HK-2 (cell line): ENCODE measurements at regions not wholly inside any gene's neighbourhood (a gene's known extent, or its start where the extent isn't known, plus 50 kb on each side); places are given as distances from the start of the nearest gene placed in this dataset.

ENCODE experiments used
- DNase-seq: peaks from one replicate; pipeline ENCODE4 v3.0.0-alpha.2; 2018; ENCODE audit not compliant: unreplicated experiment

DNA sequence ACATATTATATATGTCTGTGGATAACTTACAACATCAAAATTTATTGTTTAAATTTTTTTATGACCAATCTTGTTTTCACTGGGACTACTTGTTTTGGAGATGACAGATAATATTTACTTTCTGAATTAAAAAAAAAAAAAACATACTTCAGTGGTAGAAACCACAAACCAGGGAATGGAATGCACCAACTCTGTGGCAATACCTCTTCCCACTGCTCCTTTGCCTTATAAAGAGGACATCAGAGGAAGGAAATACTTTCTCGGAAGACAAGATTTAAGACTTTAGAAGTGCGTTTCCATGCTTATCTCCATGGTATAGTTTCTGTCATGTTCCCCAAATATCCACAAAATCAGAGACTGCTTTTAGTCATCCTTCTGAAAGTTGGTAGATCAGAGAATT, 1241.1 kb upstream of the EYS start:
- DNase-seq: no peak

DNA sequence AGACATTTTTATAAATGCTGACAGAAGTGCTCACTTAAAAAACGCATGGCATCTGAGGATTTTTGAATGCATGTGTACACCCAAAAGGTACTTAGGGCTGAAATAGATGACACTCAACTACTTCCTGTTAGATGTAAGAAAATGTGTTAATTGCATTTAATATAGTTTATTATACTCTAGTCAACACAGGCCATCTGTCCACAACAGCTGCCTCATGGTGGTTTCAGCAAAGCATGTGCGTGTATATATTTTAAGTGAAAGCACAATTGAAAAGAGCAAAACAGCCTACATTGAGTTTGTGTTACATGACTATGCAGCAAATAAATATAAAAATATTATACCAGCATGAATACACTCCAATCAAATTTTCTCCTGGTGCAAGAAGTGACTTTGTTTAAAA, 1233.0 kb upstream of the EYS start:
- DNase-seq: no peak

- DNase-seq: no peak
Measured at GRCh38 chr6:66937180-66937579, 1230.2 kb upstream of the EYS start.

- DNase-seq: no peak
Measured at GRCh38 chr6:66935612-66936011, 1228.6 kb upstream of the EYS start.

DNA sequence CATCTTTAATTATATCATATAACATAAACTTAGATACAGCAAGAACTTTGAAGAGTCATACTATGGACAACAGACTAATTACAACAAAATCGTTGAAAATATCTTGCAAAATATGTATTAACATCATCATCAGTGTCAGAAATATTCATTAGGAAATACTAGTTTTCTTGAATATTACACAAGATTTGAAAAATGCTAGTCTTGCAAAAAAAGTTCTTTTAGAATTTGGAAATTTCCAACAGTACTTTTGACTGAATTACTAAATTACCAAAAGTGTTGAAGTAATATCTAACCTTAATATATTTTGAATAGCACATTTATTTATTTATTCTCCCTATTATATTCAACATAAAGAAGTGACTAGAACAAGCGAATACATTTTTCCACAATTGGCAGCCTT, 1224.8 kb upstream of the EYS start:
- DNase-seq: no peak

- DNase-seq: no peak
Measured at GRCh38 chr6:66930559-66931290, 1223.7 kb upstream of the EYS start.

DNA sequence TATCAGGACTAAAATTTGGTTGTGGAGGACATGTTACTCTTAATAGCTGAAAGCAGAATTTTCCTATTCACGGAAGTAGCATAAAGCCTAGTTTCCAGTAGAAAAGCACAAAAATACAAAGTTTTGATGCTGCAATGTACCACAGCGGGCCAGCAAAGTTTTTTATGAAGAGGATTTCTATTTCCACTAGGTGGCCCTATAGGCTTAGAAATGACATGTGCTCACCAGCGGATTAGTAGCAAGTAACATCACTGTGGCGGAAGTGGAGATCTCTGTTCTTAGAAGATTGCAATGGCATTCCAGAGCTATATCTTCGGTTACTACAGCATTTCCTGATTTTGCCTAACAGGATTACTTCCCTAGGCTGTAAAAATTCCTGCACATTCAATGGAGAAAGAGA, 1219.0 kb upstream of the EYS start:
- no peak for DNase-seq

GRCh38 chr6:66913657-66914056, 1206.6 kb upstream of the EYS start:
- DNase-seq: no peak

GRCh38 chr6:66902457-66902856, 1195.4 kb upstream of the EYS start:
- DNase-seq: no peak

GRCh38 chr6:66900133-66901083, 1193.4 kb upstream of the EYS start:
- DNase-seq: no peak

DNA sequence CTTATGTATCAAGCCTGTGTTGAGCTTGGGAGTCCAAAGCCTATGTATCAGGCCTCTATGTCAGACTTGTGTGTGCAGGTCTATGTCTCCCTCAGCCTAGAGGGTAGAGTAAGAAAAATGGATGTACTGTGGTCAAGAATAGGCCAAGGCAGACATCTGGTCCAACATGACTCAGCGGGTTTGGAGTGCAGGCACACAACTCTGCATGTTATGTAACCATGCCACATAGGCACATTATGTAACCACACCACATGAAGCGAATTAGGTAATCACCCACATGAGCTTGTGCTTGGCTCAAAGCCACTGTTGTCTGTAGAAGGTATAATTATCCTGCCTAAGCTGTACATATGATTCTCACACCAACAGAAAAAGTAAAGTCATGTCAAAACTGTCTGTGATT, 1190.5 kb upstream of the EYS start:
- no peak for DNase-seq

- peak; percentile 38 for DNase-seq
Measured at GRCh38 chr6:66896415-66896814, 1189.4 kb upstream of the EYS start.

GRCh38 chr6:66883453-66883852, 1176.4 kb upstream of the EYS start:
- DNase-seq: no peak

- DNase-seq: no peak
Measured at GRCh38 chr6:66866801-66867200, 1159.8 kb upstream of the EYS start.

DNA sequence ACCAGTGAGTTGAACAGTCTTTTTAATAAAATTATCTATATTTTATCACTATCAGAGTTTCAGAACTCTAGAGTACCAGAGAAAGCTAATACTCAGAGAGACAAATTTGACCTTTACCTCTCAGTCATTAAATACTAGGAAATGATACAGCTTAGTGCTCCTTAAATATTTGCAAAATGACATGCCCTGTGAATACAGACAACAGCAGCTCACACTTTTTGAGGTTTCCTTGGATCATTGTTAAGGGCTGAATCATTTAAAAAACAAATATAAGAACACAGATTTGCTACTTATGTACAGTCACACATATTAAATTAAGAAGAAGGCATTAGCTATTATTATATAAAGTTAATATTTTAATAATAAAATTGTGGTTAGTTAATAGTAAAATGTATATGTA, 1158.7 kb upstream of the EYS start:
- no peak for DNase-seq

- DNase-seq: no peak
Measured at GRCh38 chr6:66861007-66861541, 1154.0 kb upstream of the EYS start.

DNA sequence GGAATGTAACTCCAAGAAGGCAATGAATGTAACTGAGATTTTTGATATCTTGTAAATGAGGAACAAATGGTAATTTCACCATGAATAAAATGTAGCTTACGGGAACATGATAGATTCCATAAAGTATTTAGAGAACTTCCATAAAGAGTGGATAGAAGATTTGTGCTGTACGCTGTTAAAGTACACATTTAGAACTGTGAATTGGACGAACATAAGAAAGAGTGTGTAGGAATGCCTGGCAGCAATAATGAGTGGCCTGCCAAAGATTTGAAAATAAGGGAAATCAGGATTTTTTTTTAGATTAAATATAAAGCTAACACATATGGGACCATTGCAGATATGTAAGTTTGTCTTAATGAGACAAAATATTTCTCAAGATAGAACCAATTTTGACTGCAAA, 1153.3 kb upstream of the EYS start:
- DNase-seq: no peak

DNA sequence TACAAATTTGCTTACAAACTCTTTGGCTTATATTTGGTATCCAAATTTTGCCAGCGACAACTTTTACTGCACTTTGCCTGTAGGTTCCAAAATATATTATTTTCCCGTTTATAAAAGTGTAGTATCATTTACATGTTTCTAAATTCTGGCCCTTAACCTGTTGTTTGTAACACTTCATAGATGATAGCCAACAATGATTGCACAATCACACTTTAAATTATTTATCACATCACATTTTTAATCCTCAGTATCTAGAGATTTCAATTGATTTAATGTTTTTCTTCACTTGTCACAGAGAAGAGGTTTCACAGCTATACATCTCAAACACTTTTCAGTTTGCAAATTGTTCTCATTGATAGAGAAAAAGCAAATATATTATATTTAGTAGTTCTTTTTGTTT, 1151.2 kb upstream of the EYS start:
- DNase-seq: no peak

- no peak for DNase-seq
Measured at GRCh38 chr6:66854014-66854413, 1147.0 kb upstream of the EYS start.

DNA sequence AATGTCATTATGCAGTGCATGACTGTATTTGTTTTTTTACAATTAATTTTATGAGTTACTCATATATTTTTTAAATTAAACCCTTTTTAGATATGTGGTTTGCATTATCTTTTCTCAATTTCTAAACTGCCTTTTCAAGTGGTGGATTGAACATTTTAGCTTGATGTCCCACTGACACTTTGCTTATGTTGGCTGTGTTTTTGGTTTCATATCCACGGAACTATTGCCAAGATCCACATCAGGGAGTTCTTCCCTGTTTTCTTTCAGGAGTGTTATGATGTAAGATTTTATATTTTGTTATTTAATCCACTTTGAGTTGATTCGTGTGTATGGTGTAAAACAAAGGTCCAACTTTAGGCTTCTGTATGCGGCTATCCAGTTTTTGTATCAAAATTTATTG, 1144.9 kb upstream of the EYS start:
- DNase-seq: no peak

- peak; percentile 3 for DNase-seq
Measured at GRCh38 chr6:66849843-66850242, 1142.8 kb upstream of the EYS start.

DNA sequence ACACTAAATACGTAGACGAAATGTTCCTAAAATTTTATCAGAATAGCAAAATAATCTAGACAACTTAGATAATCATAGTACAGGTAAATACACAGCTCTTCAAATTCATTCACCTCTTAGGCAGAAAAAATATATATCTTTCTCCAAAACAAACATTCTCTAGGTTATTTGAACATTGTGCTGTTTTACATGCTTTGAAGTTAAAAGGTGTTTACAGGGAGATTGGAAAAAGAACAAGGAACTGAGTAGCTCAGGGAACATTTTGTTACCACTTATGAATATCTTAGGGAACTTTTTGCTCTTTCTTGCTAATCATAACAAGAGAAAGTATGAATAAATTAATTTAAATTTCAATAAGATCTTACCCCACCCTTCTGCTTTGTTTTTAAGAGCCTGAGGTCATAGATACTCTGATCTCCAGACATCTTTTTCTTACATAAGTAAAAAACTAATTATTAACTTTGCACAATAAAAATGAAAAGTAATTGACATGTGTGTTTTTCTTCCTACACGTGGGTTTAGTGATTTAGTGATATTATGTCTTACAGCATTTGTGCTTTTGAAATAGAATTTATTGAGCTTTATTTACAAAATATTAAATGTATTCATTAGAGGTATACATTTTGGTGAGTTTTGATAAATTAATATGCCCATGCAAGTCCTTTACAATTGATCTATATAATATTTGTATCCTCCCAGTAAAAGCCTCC, 1141.4 kb upstream of the EYS start:
- no peak for DNase-seq
